GM23338 (cell line): ENCODE measurements at regions not wholly inside any gene's neighbourhood (a gene's known extent, or its start where the extent isn't known, plus 50 kb on each side); places are given as distances from the start of the nearest gene placed in this dataset.

Source experiments
- ATAC-seq: fragments of 200-7000 bp; cut with Tn5 transposase; 3 replicates; pipeline ENCODE4 v1.9.1; 2020
- DNase-seq: peaks from one replicate; pipeline ENCODE4 v3.0.0-alpha.2; 2015; ENCODE audit warnings: low spot score
- H2AFZ ChIP-seq: fragments of 200-600 bp; sonication (generic); 2 replicates; pipeline ENCODE4 v1.8.0; 2016; ENCODE audit warnings: antibody characterized with exemption, mild to moderate bottlenecking, moderate library complexity
- H3F3A ChIP-seq: fragments of 200-600 bp; sonication (generic); replicated peaks from 2 replicates; pipeline ENCODE4 v1.8.0; 2017; ENCODE audit warnings: antibody characterized with exemption, mixed run types, low read depth
- H3K27ac ChIP-seq: fragments of 200-600 bp; sonication (generic); 2 replicates; pipeline ENCODE4 v1.6.1; 2016; ENCODE audit warnings: low read depth
- H3K27me3 ChIP-seq: fragments of 200-600 bp; sonication (generic); 2 replicates; pipeline ENCODE4 v1.8.0; 2016; ENCODE audit warnings: mild to moderate bottlenecking, mixed run types, moderate library complexity; ENCODE audit not compliant: insufficient read depth
- H3K36me3 ChIP-seq: fragments of 200-600 bp; sonication (generic); 2 replicates; pipeline ENCODE4 v1.8.0; 2016; ENCODE audit warnings: mild to moderate bottlenecking; ENCODE audit not compliant: insufficient read depth
- H3K4me1 ChIP-seq: fragments of 200-600 bp; sonication (generic); 2 replicates; pipeline ENCODE4 v1.8.0; 2016; ENCODE audit warnings: mild to moderate bottlenecking, moderate library complexity; ENCODE audit not compliant: insufficient read depth
- H3K4me2 ChIP-seq: fragments of 200-600 bp; sonication (generic); 2 replicates; pipeline ENCODE4 v1.7.1; 2017; ENCODE audit warnings: mixed run types
- H3K4me3 ChIP-seq: fragments of 200-600 bp; sonication (generic); 2 replicates; pipeline ENCODE4 v1.6.1; 2016; ENCODE audit warnings: mixed run types
- H3K79me2 ChIP-seq: fragments of 200-600 bp; sonication (generic); replicated peaks from 2 replicates; pipeline ENCODE4 v1.8.0; 2017; ENCODE audit warnings: mild to moderate bottlenecking; ENCODE audit not compliant: insufficient read depth
- H3K9me2 ChIP-seq: fragments of 200-600 bp; sonication (generic); 2 replicates; pipeline ENCODE4 v1.8.0; 2017; ENCODE audit not compliant: insufficient read depth
- H4K20me1 ChIP-seq: fragments of 200-600 bp; sonication (generic); replicated peaks from 2 replicates; pipeline ENCODE4 v1.8.0; 2017; ENCODE audit warnings: mild to moderate bottlenecking; ENCODE audit not compliant: insufficient read depth
- H3K27ac Mint-ChIP-seq: 2 replicates; pipeline ENCODE4 v1.8.0; 2020; ENCODE audit warnings: inconsistent platforms, mild to moderate bottlenecking, moderate library complexity, mixed read lengths
- H3K27me3 Mint-ChIP-seq: 3 replicates; pipeline ENCODE4 v1.8.0; 2022; ENCODE audit warnings: low read depth, mild to moderate bottlenecking, moderate library complexity, mixed read lengths, inconsistent platforms; ENCODE audit not compliant: insufficient read depth, poor library complexity
- H3K36me3 Mint-ChIP-seq: 3 replicates; pipeline ENCODE4 v1.8.0; 2021; ENCODE audit warnings: low read depth, mild to moderate bottlenecking, inconsistent platforms, moderate library complexity, mixed read lengths
- H3K4me1 Mint-ChIP-seq: 3 replicates; pipeline ENCODE4 v1.8.0; 2020; ENCODE audit warnings: mild to moderate bottlenecking, inconsistent platforms, mixed read lengths
- H3K4me3 Mint-ChIP-seq: 3 replicates; pipeline ENCODE4 v1.8.0; 2021; ENCODE audit warnings: moderate library complexity, mild to moderate bottlenecking, inconsistent platforms, mixed read lengths
- H3K9me3 Mint-ChIP-seq: 3 replicates; pipeline ENCODE4 v1.8.0; 2020; ENCODE audit warnings: moderate library complexity, mild to moderate bottlenecking, inconsistent platforms, mixed read lengths
- CREB1 ChIP-seq: fragments of 250-450 bp; sonication (Bioruptor Pico); IDR thresholded peaks from 2 replicates; pipeline ENCODE4 v1.5.0; 2020; ENCODE audit warnings: low read depth, mild to moderate bottlenecking, moderate library complexity
- CTCF ChIP-seq, 2 experiments: fragments of 200-600 bp in 1 of 2; sonication (generic) in 1 of 2; conservative IDR thresholded peaks; 2 replicates each; pipeline versions ENCODE4 v1.5.1 to v1.6.1; 2016 to 2017; ENCODE audit warnings: antibody characterized with exemption in 2 of 2, low read depth in 2 of 2, mild to moderate bottlenecking in 2 of 2, moderate library complexity in 1 of 2
- ETS1 ChIP-seq: IDR thresholded peaks from 2 replicates; pipeline ENCODE4 v1.6.1; 2016; ENCODE audit warnings: antibody characterized with exemption
- EZH2 ChIP-seq: fragments of 200-600 bp; sonication (generic); IDR thresholded peaks from one replicate; pipeline ENCODE4 v1.8.0; 2017; ENCODE audit warnings: antibody characterized with exemption, mild to moderate bottlenecking, low read depth; ENCODE audit not compliant: unreplicated experiment
- EZH2phosphoT487 ChIP-seq: fragments of 200-600 bp; sonication (generic); IDR thresholded peaks from one replicate; pipeline ENCODE4 v1.8.1; 2018; ENCODE audit warnings: antibody characterized with exemption; ENCODE audit not compliant: unreplicated experiment
- JUNB ChIP-seq: IDR thresholded peaks from one replicate; pipeline ENCODE4 v1.6.1; 2016; ENCODE audit warnings: antibody characterized with exemption; ENCODE audit not compliant: unreplicated experiment
- NANOG ChIP-seq: IDR thresholded peaks from 2 replicates; pipeline ENCODE4 v1.6.1; 2016; ENCODE audit warnings: antibody characterized with exemption, borderline replicate concordance
- POLR2AphosphoS5 ChIP-seq: IDR thresholded peaks from 2 replicates; pipeline ENCODE4 v1.6.1; 2016; ENCODE audit warnings: antibody characterized with exemption, low read depth
- REST ChIP-seq: IDR thresholded peaks from one replicate; pipeline ENCODE4 v1.6.1; 2018; ENCODE audit warnings: antibody characterized with exemption; ENCODE audit not compliant: unreplicated experiment
- STAT1 ChIP-seq: IDR thresholded peaks from one replicate; pipeline ENCODE4 v1.6.1; 2016; ENCODE audit warnings: antibody characterized with exemption; ENCODE audit not compliant: unreplicated experiment
- ZNF114 ChIP-seq: fragments of 250-450 bp; sonication (Bioruptor Pico); IDR thresholded peaks from 2 replicates; pipeline ENCODE4 v1.5.0; 2020; ENCODE audit warnings: mild to moderate bottlenecking, moderate library complexity
- ZNF331 ChIP-seq: fragments of 250-450 bp; sonication (Bioruptor Pico); IDR thresholded peaks from 2 replicates; pipeline ENCODE4 v1.5.0; 2020; ENCODE audit warnings: low read depth, mild to moderate bottlenecking, moderate library complexity
- ZNF462 ChIP-seq: fragments of 250-450 bp; sonication (Bioruptor Pico); IDR thresholded peaks from 2 replicates; pipeline ENCODE4 v1.5.0; 2020; ENCODE audit warnings: mild to moderate bottlenecking, moderate library complexity

- H3K36me3 Mint-ChIP-seq, result no peaks in the 10 kb centered on the region
- TF ChIP-seq STAT1, result no peak
- no peak for TF ChIP-seq ZNF462 (CRISPR knock-in tag)
- no peak for TF ChIP-seq JUNB
- TF ChIP-seq EZH2, result no peak
- TF ChIP-seq ZNF331 (CRISPR knock-in tag), result no peak
- TF ChIP-seq CTCF (conservative IDR thresholded peaks at IDR 0.05; ENCODE audit: low read depth in 2 of 2), result no peak
- TF ChIP-seq ZNF114 (CRISPR knock-in tag), result no peak
- TF ChIP-seq EZH2phosphoT487, result no peak
- no peak for TF ChIP-seq ETS1
- TF ChIP-seq NANOG, result no peak
- TF ChIP-seq POLR2AphosphoS5, result no peak
- TF ChIP-seq CREB1 (CRISPR knock-in tag), result no peak
- TF ChIP-seq REST, result no peak
- no peaks in the 10 kb centered on the region; the same call in 2 of the 3 replicates for H3K4me1 Mint-ChIP-seq
- peaks cover 17% of the 10 kb centered on the region for H3K27me3 Mint-ChIP-seq
- ATAC-seq, result no peak
- no peak for DNase-seq
- no peaks in the 10 kb centered on the region for H3K9me3 Mint-ChIP-seq
- Histone ChIP-seq H3K4me3 (no peak overlapping the region), H3K36me3 (no peaks in the 10 kb centered on the region), H3K9me2 (no peaks in the 10 kb centered on the region), H3K27ac (no peak overlapping the region), H2AFZ (no peak overlapping the region), H4K20me1 (no peaks in the 10 kb centered on the region), H3K4me1 (no peaks in the 10 kb centered on the region; the same call in 1 of the 2 replicates), H3K27me3 (no peaks in the 10 kb centered on the region), H3K4me2 (no peak overlapping the region), H3K79me2 (no peaks in the 10 kb centered on the region), H3F3A (0 out of 2 replicates have a peak, but pooled peaks cover 4% of the 10 kb centered on the region)
- H3K4me3 Mint-ChIP-seq, result no peak overlapping the region
- H3K27ac Mint-ChIP-seq, result no peak overlapping the region
These were observed 59.4 kb downstream of the UNCX start for GRCh38 chr7:1291845-1292765.
